GM04504 (cell line): ENCODE measurements at regions not wholly inside any gene's neighbourhood (a gene's known extent, or its start where the extent isn't known, plus 50 kb on each side); places are given as distances from the start of the nearest gene placed in this dataset.

Experiments
- DNase-seq: peaks from one replicate; pipeline ENCODE4 v3.0.0-alpha.2; 2012; ENCODE audit warnings: low read depth

- no peak for DNase-seq
These were observed 68.7 kb upstream of the FRY start for GRCh38 chr13:31962731-31963370.

GRCh38 chr13:31963631-31964030 lies 67.9 kb upstream of the FRY start:
- no peak for DNase-seq

- DNase-seq: no peak
These were observed 67.4 kb upstream of the FRY start for GRCh38 chr13:31964168-31964567.

GRCh38 chr13:31965361-31966066 lies 66.1 kb upstream of the FRY start:
- no peak for DNase-seq

GRCh38 chr13:31967155-31967554 lies 64.4 kb upstream of the FRY start:
- no peak for DNase-seq

- no peak for DNase-seq
These were observed 63.1 kb upstream of the FRY start for GRCh38 chr13:31968473-31968872.

GRCh38 chr13:31970231-31970930 lies 61.2 kb upstream of the FRY start:
- DNase-seq: peak; percentile 78

GRCh38 chr13:31972453-31972852 lies 59.1 kb upstream of the FRY start:
- no peak for DNase-seq

GRCh38 chr13:31978021-31978420 lies 53.6 kb upstream of the FRY start:
- DNase-seq: no peak

- DNase-seq: no peak
These were observed 50.7 kb upstream of the FRY start for GRCh38 chr13:31980830-31981229.
